ENCODE measurements at regions not wholly inside any gene's neighbourhood (a gene's known extent, or its start where the extent isn't known, plus 50 kb on each side); places are given as distances from the start of the nearest gene placed in this dataset.

DNA sequence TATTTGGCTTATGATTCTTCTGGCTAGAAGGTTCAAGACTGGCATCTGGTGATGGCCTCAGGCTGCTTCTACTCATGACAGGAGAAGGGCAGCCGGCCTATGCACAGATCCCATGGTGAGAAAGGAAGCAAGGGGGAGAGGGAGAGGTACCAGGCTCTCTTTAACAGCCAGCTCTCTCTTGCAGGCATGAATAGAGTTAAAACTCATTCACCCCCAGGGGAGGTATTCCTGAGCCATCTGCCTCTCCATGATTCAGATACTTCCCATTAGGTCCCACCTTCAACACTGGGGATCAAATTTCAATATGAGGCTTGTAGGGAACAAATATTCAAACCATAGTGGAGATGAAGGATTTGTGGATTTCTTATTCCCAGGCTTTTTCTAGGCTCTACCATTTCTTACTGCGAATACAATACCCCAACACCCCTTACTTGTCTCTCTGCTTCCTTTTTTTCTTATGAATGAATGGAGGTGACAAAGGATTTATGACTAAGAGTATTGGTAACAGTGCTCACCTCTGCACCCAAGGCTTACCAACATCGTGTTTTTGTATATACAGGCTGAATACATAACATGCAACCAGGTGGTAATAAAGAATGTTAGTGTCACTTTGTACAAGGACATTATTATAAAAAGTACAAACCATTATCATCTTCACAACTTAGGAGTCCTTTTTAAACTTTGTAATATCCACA, 454.6 kb upstream of the TRIB2 start:
- TF ChIP-seq, protein P1, sequence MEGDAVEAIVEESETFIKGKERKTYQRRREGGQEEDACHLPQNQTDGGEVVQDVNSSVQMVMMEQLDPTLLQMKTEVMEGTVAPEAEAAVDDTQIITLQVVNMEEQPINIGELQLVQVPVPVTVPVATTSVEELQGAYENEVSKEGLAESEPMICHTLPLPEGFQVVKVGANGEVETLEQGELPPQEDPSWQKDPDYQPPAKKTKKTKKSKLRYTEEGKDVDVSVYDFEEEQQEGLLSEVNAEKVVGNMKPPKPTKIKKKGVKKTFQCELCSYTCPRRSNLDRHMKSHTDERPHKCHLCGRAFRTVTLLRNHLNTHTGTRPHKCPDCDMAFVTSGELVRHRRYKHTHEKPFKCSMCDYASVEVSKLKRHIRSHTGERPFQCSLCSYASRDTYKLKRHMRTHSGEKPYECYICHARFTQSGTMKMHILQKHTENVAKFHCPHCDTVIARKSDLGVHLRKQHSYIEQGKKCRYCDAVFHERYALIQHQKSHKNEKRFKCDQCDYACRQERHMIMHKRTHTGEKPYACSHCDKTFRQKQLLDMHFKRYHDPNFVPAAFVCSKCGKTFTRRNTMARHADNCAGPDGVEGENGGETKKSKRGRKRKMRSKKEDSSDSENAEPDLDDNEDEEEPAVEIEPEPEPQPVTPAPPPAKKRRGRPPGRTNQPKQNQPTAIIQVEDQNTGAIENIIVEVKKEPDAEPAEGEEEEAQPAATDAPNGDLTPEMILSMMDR (IDR thresholded peaks at IDR 0.05; ENCODE audit: low read depth, low read length, poor library complexity, severe bottlenecking), result no peak
- no peak for TF ChIP-seq EZH2phosphoT487 (IDR thresholded peaks at IDR 0.05; ENCODE audit: borderline replicate concordance, low read length)
